ENCODE measurements at regions not wholly inside any gene's neighbourhood (a gene's known extent, or its start where the extent isn't known, plus 50 kb on each side); places are given as distances from the start of the nearest gene placed in this dataset.

DNA sequence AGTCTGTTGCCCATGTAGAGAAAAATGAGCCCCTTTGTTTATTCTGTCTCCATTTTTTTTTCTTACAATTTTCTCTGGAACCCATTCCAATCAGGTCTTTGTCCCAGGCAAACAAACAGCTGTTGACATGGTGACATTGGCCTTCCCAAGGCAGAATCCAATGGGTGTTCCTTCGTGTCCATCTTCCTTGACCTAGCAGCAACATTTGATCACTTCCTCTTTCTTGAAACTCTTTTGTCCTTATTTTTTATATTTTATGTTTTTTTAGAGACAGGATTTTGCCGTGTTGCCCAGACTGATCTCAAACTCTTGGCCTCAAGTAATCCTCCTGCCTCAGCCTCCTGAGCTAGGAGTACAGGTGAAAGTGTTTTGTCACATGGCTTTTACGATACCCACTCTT lies 65.4 kb upstream of the CACNA1E start (continued):
- no peak for TF ChIP-seq ZNF761 (CRISPR knock-in tag; conservative IDR thresholded peaks at IDR 0.05)
- TF ChIP-seq NR1H2 (CRISPR knock-in tag; IDR thresholded peaks at IDR 0.05; ENCODE audit: borderline replicate concordance, low read depth), result no peak

DNA sequence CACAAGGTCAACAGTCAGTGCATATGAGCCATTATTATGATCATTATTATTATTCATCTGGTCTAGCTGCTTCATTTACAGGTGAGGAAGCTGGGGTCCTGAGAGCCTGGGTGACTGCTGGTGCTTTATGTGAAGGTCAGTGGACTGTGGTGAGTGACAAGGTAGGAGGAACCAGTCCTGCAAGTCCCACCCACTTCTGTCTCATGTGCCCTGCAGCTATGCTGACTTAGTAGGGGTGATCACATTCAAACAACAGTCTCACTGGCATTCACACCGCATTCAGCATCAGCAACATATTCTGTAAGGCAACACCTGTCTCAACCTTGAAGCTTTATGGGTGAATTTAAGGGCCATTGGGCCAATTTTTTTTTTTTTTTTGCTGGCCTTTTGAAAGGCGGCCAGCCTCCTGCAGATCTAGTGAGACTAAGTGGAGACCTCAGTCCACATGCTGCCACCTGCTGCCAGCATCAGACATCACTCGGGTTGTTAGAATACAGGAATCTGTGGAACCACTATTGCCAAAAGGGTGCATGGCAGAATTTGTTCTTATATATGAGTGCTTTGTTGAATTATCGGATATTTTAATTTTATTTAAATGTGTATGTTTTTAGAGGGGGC lies 59.9 kb upstream of the CACNA1E start:
- no peak for FAIRE-seq
- in situ Hi-C loops (cut with HindIII; ENCODE audit: extremely low pct_ligation_motif_present, low pct_unique_long_range_greater_than_20kb), result loop anchor here (5.0 kb wide), 1 partner anchor 236 kb away; no protein-coding TSS in a partner anchor
- no TSS peak for BruUV-seq (replicated peaks)
- TF ChIP-seq CEBPB (IDR thresholded peaks at IDR 0.05; ENCODE audit: borderline replicate concordance, low read depth, low read length), result no peak
- no peak for TF ChIP-seq CEBPG (CRISPR knock-in tag; IDR thresholded peaks at IDR 0.05)
- TF ChIP-seq ZEB1 (IDR thresholded peaks at IDR 0.05; ENCODE audit: insufficient replicate concordance, low read depth), result no peak
- TF ChIP-seq ZNF672 (CRISPR knock-in tag; IDR thresholded peaks at IDR 0.05), result no peak
- no peak for TF ChIP-seq ZNF841 (CRISPR knock-in tag; IDR thresholded peaks at IDR 0.05; ENCODE audit: borderline replicate concordance)
- TF ChIP-seq, protein P1, sequence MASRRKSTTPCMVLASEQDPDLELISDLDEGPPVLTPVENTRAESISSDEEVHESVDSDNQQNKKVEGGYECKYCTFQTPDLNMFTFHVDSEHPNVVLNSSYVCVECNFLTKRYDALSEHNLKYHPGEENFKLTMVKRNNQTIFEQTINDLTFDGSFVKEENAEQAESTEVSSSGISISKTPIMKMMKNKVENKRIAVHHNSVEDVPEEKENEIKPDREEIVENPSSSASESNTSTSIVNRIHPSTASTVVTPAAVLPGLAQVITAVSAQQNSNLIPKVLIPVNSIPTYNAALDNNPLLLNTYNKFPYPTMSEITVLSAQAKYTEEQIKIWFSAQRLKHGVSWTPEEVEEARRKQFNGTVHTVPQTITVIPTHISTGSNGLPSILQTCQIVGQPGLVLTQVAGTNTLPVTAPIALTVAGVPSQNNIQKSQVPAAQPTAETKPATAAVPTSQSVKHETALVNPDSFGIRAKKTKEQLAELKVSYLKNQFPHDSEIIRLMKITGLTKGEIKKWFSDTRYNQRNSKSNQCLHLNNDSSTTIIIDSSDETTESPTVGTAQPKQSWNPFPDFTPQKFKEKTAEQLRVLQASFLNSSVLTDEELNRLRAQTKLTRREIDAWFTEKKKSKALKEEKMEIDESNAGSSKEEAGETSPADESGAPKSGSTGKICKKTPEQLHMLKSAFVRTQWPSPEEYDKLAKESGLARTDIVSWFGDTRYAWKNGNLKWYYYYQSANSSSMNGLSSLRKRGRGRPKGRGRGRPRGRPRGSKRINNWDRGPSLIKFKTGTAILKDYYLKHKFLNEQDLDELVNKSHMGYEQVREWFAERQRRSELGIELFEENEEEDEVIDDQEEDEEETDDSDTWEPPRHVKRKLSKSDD (CRISPR knock-in tag; IDR thresholded peaks at IDR 0.05; ENCODE audit: low read depth), result no peak
- TF ChIP-seq ZSCAN20 (CRISPR knock-in tag; IDR thresholded peaks at IDR 0.05; ENCODE audit: borderline replicate concordance), result no peak
- TF ChIP-seq, protein P2, sequence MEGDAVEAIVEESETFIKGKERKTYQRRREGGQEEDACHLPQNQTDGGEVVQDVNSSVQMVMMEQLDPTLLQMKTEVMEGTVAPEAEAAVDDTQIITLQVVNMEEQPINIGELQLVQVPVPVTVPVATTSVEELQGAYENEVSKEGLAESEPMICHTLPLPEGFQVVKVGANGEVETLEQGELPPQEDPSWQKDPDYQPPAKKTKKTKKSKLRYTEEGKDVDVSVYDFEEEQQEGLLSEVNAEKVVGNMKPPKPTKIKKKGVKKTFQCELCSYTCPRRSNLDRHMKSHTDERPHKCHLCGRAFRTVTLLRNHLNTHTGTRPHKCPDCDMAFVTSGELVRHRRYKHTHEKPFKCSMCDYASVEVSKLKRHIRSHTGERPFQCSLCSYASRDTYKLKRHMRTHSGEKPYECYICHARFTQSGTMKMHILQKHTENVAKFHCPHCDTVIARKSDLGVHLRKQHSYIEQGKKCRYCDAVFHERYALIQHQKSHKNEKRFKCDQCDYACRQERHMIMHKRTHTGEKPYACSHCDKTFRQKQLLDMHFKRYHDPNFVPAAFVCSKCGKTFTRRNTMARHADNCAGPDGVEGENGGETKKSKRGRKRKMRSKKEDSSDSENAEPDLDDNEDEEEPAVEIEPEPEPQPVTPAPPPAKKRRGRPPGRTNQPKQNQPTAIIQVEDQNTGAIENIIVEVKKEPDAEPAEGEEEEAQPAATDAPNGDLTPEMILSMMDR (CRISPR knock-in tag; IDR thresholded peaks at IDR 0.05), result peak; percentile 38; the same call in 1 of the 2 replicates
- TF ChIP-seq STAG1 (CRISPR knock-in tag; IDR thresholded peaks at IDR 0.05), result 0 out of 2 replicates have a peak, but pooled peaks have one; percentile 27
- TF ChIP-seq, protein P3, sequence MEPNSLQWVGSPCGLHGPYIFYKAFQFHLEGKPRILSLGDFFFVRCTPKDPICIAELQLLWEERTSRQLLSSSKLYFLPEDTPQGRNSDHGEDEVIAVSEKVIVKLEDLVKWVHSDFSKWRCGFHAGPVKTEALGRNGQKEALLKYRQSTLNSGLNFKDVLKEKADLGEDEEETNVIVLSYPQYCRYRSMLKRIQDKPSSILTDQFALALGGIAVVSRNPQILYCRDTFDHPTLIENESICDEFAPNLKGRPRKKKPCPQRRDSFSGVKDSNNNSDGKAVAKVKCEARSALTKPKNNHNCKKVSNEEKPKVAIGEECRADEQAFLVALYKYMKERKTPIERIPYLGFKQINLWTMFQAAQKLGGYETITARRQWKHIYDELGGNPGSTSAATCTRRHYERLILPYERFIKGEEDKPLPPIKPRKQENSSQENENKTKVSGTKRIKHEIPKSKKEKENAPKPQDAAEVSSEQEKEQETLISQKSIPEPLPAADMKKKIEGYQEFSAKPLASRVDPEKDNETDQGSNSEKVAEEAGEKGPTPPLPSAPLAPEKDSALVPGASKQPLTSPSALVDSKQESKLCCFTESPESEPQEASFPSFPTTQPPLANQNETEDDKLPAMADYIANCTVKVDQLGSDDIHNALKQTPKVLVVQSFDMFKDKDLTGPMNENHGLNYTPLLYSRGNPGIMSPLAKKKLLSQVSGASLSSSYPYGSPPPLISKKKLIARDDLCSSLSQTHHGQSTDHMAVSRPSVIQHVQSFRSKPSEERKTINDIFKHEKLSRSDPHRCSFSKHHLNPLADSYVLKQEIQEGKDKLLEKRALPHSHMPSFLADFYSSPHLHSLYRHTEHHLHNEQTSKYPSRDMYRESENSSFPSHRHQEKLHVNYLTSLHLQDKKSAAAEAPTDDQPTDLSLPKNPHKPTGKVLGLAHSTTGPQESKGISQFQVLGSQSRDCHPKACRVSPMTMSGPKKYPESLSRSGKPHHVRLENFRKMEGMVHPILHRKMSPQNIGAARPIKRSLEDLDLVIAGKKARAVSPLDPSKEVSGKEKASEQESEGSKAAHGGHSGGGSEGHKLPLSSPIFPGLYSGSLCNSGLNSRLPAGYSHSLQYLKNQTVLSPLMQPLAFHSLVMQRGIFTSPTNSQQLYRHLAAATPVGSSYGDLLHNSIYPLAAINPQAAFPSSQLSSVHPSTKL (CRISPR knock-in tag; IDR thresholded peaks at IDR 0.05), result no peak
- TF ChIP-seq, protein P4, sequence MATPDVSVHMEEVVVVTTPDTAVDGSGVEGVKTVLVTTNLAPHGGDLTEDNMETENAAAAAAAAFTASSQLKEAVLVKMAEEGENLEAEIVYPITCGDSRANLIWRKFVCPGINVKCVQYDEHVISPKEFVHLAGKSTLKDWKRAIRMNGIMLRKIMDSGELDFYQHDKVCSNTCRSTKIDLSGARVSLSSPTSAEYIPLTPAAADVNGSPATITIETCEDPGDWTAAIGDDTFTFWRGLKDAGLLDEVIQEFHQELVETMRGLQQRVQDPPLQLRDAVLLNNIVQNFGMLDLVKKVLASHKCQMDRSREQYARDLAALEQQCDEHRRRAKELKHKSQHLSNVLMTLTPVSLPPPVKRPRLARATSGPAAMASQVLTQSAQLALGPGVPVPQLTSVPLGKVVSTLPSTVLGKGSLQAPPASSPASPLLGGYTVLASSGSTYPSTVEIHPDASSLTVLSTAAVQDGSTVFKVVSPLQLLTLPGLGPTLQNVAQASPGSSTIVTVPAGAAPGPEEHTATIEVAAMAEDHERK (CRISPR knock-in tag; IDR thresholded peaks at IDR 0.05; ENCODE audit: low read depth), result no peak

More for the DNA sequence above, 59.9 kb upstream of the CACNA1E start:
- intact Hi-C loops (cut with micrococcal nuclease; ENCODE audit: unreplicated experiment), result loop anchor here (1.0 kb wide), 1 partner anchor 233 kb away; no protein-coding TSS in a partner anchor
- H3K79me2 ChIP-seq (ENCODE audit: insufficient read depth, low read length), result no peaks in the 10 kb centered on the region
- H3K27ac ChIP-seq (ENCODE audit: extremely low read length, insufficient read depth, low read length), result no peak overlapping the region
- DNase-seq (ENCODE audit: low spot score), result peak; percentile 27
- H3K36me3 ChIP-seq (replicated peaks in 1 of 2; ENCODE audit: control insufficient read depth in 1 of 2, insufficient read depth in 2 of 2, low read length in 2 of 2), result no peaks in the 10 kb centered on the region
- peak; percentile 80 for ATAC-seq
- H3K4me3 ChIP-seq (replicated peaks in 1 of 3; ENCODE audit: insufficient read depth in 1 of 3, low read depth in 2 of 3, low read length in 3 of 3), result no peak overlapping the region
- no peak overlapping the region for H2AFZ ChIP-seq (ENCODE audit: low read length)
- POLR2A ChIA-PET, result no interaction called here
- CTCF ChIA-PET (ENCODE audit: low intra/inter-chr PET ratio, low total read pairs), result interaction anchor here (3.2 kb wide), 1 partner anchor 233 kb away, joined by 74 read pairs; no protein-coding TSS in a partner anchor
- no peaks in the 10 kb centered on the region for H3K9me3 ChIP-seq (ENCODE audit: low read length)
- no peaks in the 10 kb centered on the region for H3K4me1 ChIP-seq (ENCODE audit: insufficient read depth, low read length)
- 3% methylated on average over 4 of the region's 4 CpGs for WGBS (ENCODE audit: low lambda C conversion rate)
- no peak overlapping the region for H3K9ac ChIP-seq (ENCODE audit: insufficient read depth, low read depth, low read length)
- no peaks in the 10 kb centered on the region for H4K20me1 ChIP-seq (ENCODE audit: insufficient read depth, low read length)
- H3K27me3 ChIP-seq (ENCODE audit: control insufficient read depth in 1 of 2, insufficient read depth in 2 of 2, low read length in 2 of 2), result no peaks in the 10 kb centered on the region
- H3K4me2 ChIP-seq (ENCODE audit: low read depth, low read length), result no peak overlapping the region
